IMR-90 (cell line): ENCODE measurements at regions not wholly inside any gene's neighbourhood (a gene's known extent, or its start where the extent isn't known, plus 50 kb on each side); places are given as distances from the start of the nearest gene placed in this dataset.

ENCODE experiments used
- ATAC-seq: fragments of 200-7000 bp; cut with Tn5 transposase; 2 replicates; pipeline ENCODE4 v1.9.1; 2020; ENCODE audit warnings: low read depth, mild to moderate bottlenecking, moderate library complexity
- BruUV-seq: library from RNA; stranded (reverse); fragments of 400-500 nt; replicated peaks from 2 replicates; lab custom pipeline; 2021; lab: Mats Ljungman, UMichigan
- CTCF ChIA-PET: fragments of 300-600 bp; formaldehyde crosslinking; extraction: SDS; loops from one replicate; lab custom pipeline; 2021; ENCODE audit warnings: antibody characterized with exemption; lab: Yijun Ruan, JAX
- POLR2A ChIA-PET: fragments of 300-600 bp; sonication (Branson Sonifier 250); formaldehyde crosslinking; loops from one replicate; lab custom pipeline; 2022; ENCODE audit warnings: antibody characterized with exemption; ENCODE audit not compliant: unreplicated experiment; lab: Charles Lee
- DNase-seq: peaks from one replicate; pipeline ENCODE4 v3.0.0; 2013
- H2AFZ ChIP-seq: replicated peaks from 2 replicates; pipeline ENCODE3; 2013; ENCODE audit warnings: low read length, mild to moderate bottlenecking; ENCODE audit not compliant: poor library complexity
- H2AK5ac ChIP-seq: 2 replicates; pipeline ENCODE4 v1.6.1; 2013; ENCODE audit warnings: low read depth, low read length, inconsistent platforms
- H2AK9ac ChIP-seq: replicated peaks from 2 replicates; pipeline ENCODE3; 2013; ENCODE audit warnings: mild to moderate bottlenecking, low read depth, low read length, moderate library complexity; ENCODE audit not compliant: poor library complexity
- H2BK120ac ChIP-seq: 2 replicates; pipeline ENCODE4 v1.6.1; 2013; ENCODE audit warnings: low read depth, low read length, inconsistent platforms
- H2BK15ac ChIP-seq: 3 replicates; pipeline ENCODE4 v1.6.1; 2013; ENCODE audit warnings: low read depth, low read length, inconsistent platforms
- H2BK20ac ChIP-seq: 2 replicates; pipeline ENCODE4 v1.6.1; 2013; ENCODE audit warnings: low read depth, mild to moderate bottlenecking, inconsistent platforms, low read length, moderate library complexity
- H2BK5ac ChIP-seq: 2 replicates; pipeline ENCODE4 v1.6.1; 2013; ENCODE audit warnings: mild to moderate bottlenecking, low read depth, low read length, inconsistent platforms; ENCODE audit not compliant: poor library complexity, severe bottlenecking
- H3K14ac ChIP-seq: replicated peaks from 2 replicates; pipeline ENCODE4 v1.6.1; 2013; ENCODE audit warnings: low read depth, low read length, inconsistent platforms
- H3K18ac ChIP-seq: 2 replicates; pipeline ENCODE4 v1.6.1; 2013; ENCODE audit warnings: low read depth, low read length, control low read depth
- H3K23ac ChIP-seq: 2 replicates; pipeline ENCODE4 v1.6.1; 2013; ENCODE audit warnings: low read depth, low read length, inconsistent platforms
- H3K27ac ChIP-seq: 2 replicates; pipeline ENCODE4 v1.5.1; 2013; ENCODE audit warnings: mild to moderate bottlenecking, control low read depth, low read length; ENCODE audit not compliant: insufficient read depth
- H3K27me3 ChIP-seq: 2 replicates; pipeline ENCODE4 v1.6.1; 2013; ENCODE audit warnings: low read length; ENCODE audit not compliant: control insufficient read depth, insufficient read depth
- H3K36me3 ChIP-seq: 2 replicates; pipeline ENCODE4 v1.6.1; 2013; ENCODE audit warnings: low read length, mixed read lengths; ENCODE audit not compliant: control insufficient read depth, insufficient read depth
- H3K4ac ChIP-seq: 2 replicates; pipeline ENCODE4 v1.6.1; 2013; ENCODE audit warnings: low read depth, low read length, inconsistent platforms
- H3K4me1 ChIP-seq: 2 replicates; pipeline ENCODE4 v1.6.1; 2013; ENCODE audit warnings: low read length, mixed read lengths; ENCODE audit not compliant: control insufficient read depth, insufficient read depth
- H3K4me2 ChIP-seq: 2 replicates; pipeline ENCODE4 v1.6.1; 2013; ENCODE audit warnings: low read depth, mild to moderate bottlenecking, control low read depth, low read length, moderate library complexity
- H3K4me3 ChIP-seq: 2 replicates; pipeline ENCODE4 v1.5.1; 2013; ENCODE audit warnings: low read depth, mild to moderate bottlenecking, control low read depth, low read length, moderate library complexity; ENCODE audit not compliant: insufficient read depth
- H3K56ac ChIP-seq: 2 replicates; pipeline ENCODE4 v1.6.1; 2013; ENCODE audit warnings: low read length, inconsistent platforms; ENCODE audit not compliant: insufficient read depth; ENCODE audit errors: extremely low read depth
- H3K79me1 ChIP-seq, 2 experiments: 2 replicates each; pipeline ENCODE4 v1.6.1; 2013; ENCODE audit warnings: low read length in 2 of 2, inconsistent platforms in 1 of 2, low read depth in 1 of 2
- H3K9ac ChIP-seq: 2 replicates; pipeline ENCODE4 v1.6.1; 2013; ENCODE audit warnings: low read depth, low read length, control low read depth
- H3K9me1 ChIP-seq: 2 replicates; pipeline ENCODE4 v1.6.1; 2013; ENCODE audit warnings: low read length, inconsistent platforms; ENCODE audit not compliant: insufficient read depth
- H3K9me3 ChIP-seq: 2 replicates; pipeline ENCODE4 v1.6.1; 2013; ENCODE audit warnings: low read length; ENCODE audit not compliant: control insufficient read depth, insufficient read depth
- H4K20me1 ChIP-seq: 2 replicates; pipeline ENCODE4 v1.6.1; 2013; ENCODE audit warnings: low read length, inconsistent platforms; ENCODE audit not compliant: insufficient read depth
- H4K5ac ChIP-seq: 2 replicates; pipeline ENCODE4 v1.6.1; 2013; ENCODE audit warnings: mild to moderate bottlenecking, low read depth, low read length, control low read depth
- H4K8ac ChIP-seq, 2 experiments: 2 replicates each; pipeline ENCODE4 v1.6.1; 2013; ENCODE audit warnings: low read depth in 2 of 2, low read length in 2 of 2, control low read depth in 1 of 2, inconsistent platforms in 1 of 2
- H4K91ac ChIP-seq: 2 replicates; pipeline ENCODE4 v1.6.1; 2013; ENCODE audit warnings: low read depth, low read length, inconsistent platforms; ENCODE audit not compliant: insufficient read depth
- BHLHE40 ChIP-seq: fragments of 150-350 bp; IDR thresholded peaks from 2 replicates; pipeline ENCODE4 v1.6.1; 2016; ENCODE audit warnings: mild to moderate bottlenecking, low read depth, low read length
- CEBPB ChIP-seq: IDR thresholded peaks from 2 replicates; pipeline ENCODE4 v1.6.1; 2012; ENCODE audit warnings: low read depth, low read length, improper control_type of control experiment
- CHD1 ChIP-seq: IDR thresholded peaks from 2 replicates; pipeline ENCODE4 v1.6.1; 2012; ENCODE audit warnings: low read depth, low read length, improper control_type of control experiment
- ELK1 ChIP-seq: fragments of 150-350 bp; IDR thresholded peaks from 2 replicates; pipeline ENCODE4 v1.6.1; 2016; ENCODE audit warnings: low read depth, mild to moderate bottlenecking, low read length, moderate library complexity, borderline replicate concordance
- FOS ChIP-seq: fragments of 150-350 bp; IDR thresholded peaks from 2 replicates; pipeline ENCODE4 v1.6.1; 2016; ENCODE audit warnings: low read depth, low read length
- MAFK ChIP-seq: IDR thresholded peaks from 2 replicates; pipeline ENCODE4 v1.6.1; 2012; ENCODE audit warnings: low read depth, low read length, improper control_type of control experiment
- MXI1 ChIP-seq: IDR thresholded peaks from 2 replicates; pipeline ENCODE4 v1.6.1; 2012; ENCODE audit warnings: low read depth, mild to moderate bottlenecking, low read length, moderate library complexity, borderline replicate concordance
- NFE2L2 ChIP-seq: fragments of 150-350 bp; IDR thresholded peaks from 2 replicates; pipeline ENCODE4 v1.6.1; 2016; ENCODE audit warnings: low read depth, mild to moderate bottlenecking, low read length
- POLR2A ChIP-seq: IDR thresholded peaks from 2 replicates; pipeline ENCODE4 v1.6.1; 2012; ENCODE audit warnings: mild to moderate bottlenecking, low read depth, low read length
- RAD21 ChIP-seq: IDR thresholded peaks from 2 replicates; pipeline ENCODE4 v1.6.1; 2012; ENCODE audit warnings: low read length, improper control_type of control experiment
- RCOR1 ChIP-seq: IDR thresholded peaks from 2 replicates; pipeline ENCODE4 v1.6.1; 2012; ENCODE audit warnings: mild to moderate bottlenecking, low read length, improper control_type of control experiment; ENCODE audit not compliant: insufficient replicate concordance
- RFX5 ChIP-seq: IDR thresholded peaks from 2 replicates; pipeline ENCODE4 v1.8.0; 2012; ENCODE audit warnings: low read depth, mild to moderate bottlenecking, low read length, moderate library complexity
- SMC3 ChIP-seq: fragments of 150-350 bp; IDR thresholded peaks from 2 replicates; pipeline ENCODE4 v1.6.1; 2016; ENCODE audit warnings: low read depth, mild to moderate bottlenecking, antibody characterized with exemption, low read length, moderate library complexity
- USF2 ChIP-seq: fragments of 150-350 bp; IDR thresholded peaks from 2 replicates; pipeline ENCODE4 v1.6.1; 2017; ENCODE audit warnings: mild to moderate bottlenecking, antibody characterized with exemption, low read length, low read depth
- WGBS, 2 experiments: methylation state at CpG; one replicate each; pipeline versions ENCODE4 v1.1.5 to v1.1.7; 2013; ENCODE audit warnings: missing lambda C conversion rate in 2 of 2; ENCODE audit not compliant: insufficient read length in 1 of 2; ENCODE audit errors: extremely low coverage in 2 of 2; 5-methylcytosine and 5-hydroxymethylcytosine counted together
- dilution Hi-C: fragments of 300-500 bp; cut with HindIII; formaldehyde crosslinking; loops from one replicate; pipeline ENCODE4 v1.14.3; 2018; ENCODE audit warnings: low sequenced_read_pairs; ENCODE audit not compliant: unreplicated experiment
- in situ Hi-C: fragments of 300-500 bp; cut with MboI; formaldehyde crosslinking; loops from 3 replicates; pipeline ENCODE4 v1.14.3; 2019; ENCODE audit warnings: low sequenced_read_pairs, inconsistent platforms, mixed read lengths
- intact Hi-C: fragments of 100-400 bp; cut with micrococcal nuclease; formaldehyde crosslinking; loops from 2 replicates; pipeline ENCODE4 v1.10.0; 2022

- TF ChIP-seq MXI1 (no peak), CHD1 (no peak)
Measured at GRCh38 chr1:234699795-234700665, 90.1 kb upstream of the IRF2BP2 start (continued).

- dilution Hi-C loops (no loop called here), in situ Hi-C loops (no loop called here), intact Hi-C loops (no loop called here)
- Histone ChIP-seq H3K27ac (no peak overlapping the region), H4K5ac (no peak overlapping the region), H2BK15ac (no peak overlapping the region), H3K9me1 (peaks cover 9% of the 10 kb centered on the region; the same call in 1 of the 2 replicates), H3K4me3 (no peak overlapping the region), H3K18ac (no peak overlapping the region), H2AK9ac (no peak overlapping the region), H3K9me3 (no peaks in the 10 kb centered on the region), H4K20me1 (no peaks in the 10 kb centered on the region), H3K9ac (no peak overlapping the region), H3K56ac (no peak overlapping the region), H3K79me1 (no peaks in the 10 kb centered on the region), H2AK5ac (no peak overlapping the region), H4K8ac (no peak overlapping the region), H3K27me3 (no peaks in the 10 kb centered on the region), H2BK20ac (no peak overlapping the region), H3K4me2 (no peak overlapping the region), H3K4me1 (peaks cover 11% of the 10 kb centered on the region), H2AFZ (no peak overlapping the region), H2BK120ac (no peak overlapping the region), H3K4ac (no peak overlapping the region), H3K14ac (no peak overlapping the region), H4K91ac (no peak overlapping the region), H3K36me3 (no peaks in the 10 kb centered on the region), H2BK5ac (no peak overlapping the region), H3K23ac (no peak overlapping the region)
- POLR2A ChIA-PET, result no interaction called here
- ATAC-seq (no peak), DNase-seq (no peak)
- BruUV-seq, result no TSS peak
- WGBS, 2 experiments, result 92% methylated on average over 2 of the region's 6 CpGs; no CpG with 5 or more reads in 1 of the 2 experiments
- CTCF ChIA-PET, result no interaction called here
- TF ChIP-seq MXI1 (no peak), RAD21 (no peak), ELK1 (no peak), RFX5 (no peak), SMC3 (no peak), NFE2L2 (no peak), MAFK (no peak), USF2 (no peak), CHD1 (no peak), POLR2A (no peak), BHLHE40 (no peak), FOS (no peak), CEBPB (no peak), RCOR1 (no peak)
Measured at GRCh38 chr1:234698686-234699085, 88.7 kb upstream of the IRF2BP2 start.
